Hepatocyte (in vitro differentiated cells): ENCODE measurements at regions not wholly inside any gene's neighbourhood (a gene's known extent, or its start where the extent isn't known, plus 50 kb on each side); places are given as distances from the start of the nearest gene placed in this dataset.

Experiments used
- CTCF ChIP-seq: fragments of 200-600 bp; sonication (generic); IDR thresholded peaks from 2 replicates; pipeline ENCODE4 v1.5.1; 2016; ENCODE audit warnings: antibody characterized with exemption, mild to moderate bottlenecking; ENCODE audit not compliant: poor library complexity
- EZH2 ChIP-seq: fragments of 200-600 bp; sonication (generic); IDR thresholded peaks from 2 replicates; pipeline ENCODE4 v1.6.1; 2016; ENCODE audit warnings: antibody characterized with exemption, mild to moderate bottlenecking, borderline replicate concordance

GRCh38 chr3:191531434-191531972 lies 70.5 kb downstream of the PYDC2 start:
- TF ChIP-seq CTCF (no peak), EZH2 (no peak)
